ENCODE measurements at regions not wholly inside any gene's neighbourhood (a gene's known extent, or its start where the extent isn't known, plus 50 kb on each side); places are given as distances from the start of the nearest gene placed in this dataset.

- no peaks in the 10 kb centered on the region for H3K36me3 ChIP-seq (ENCODE audit: control insufficient read depth in 2 of 4, insufficient read depth in 4 of 4, low read length in 3 of 4)
- H3K23ac ChIP-seq (ENCODE audit: insufficient read length) = no peak overlapping the region
- no peak overlapping the region for H3K27ac ChIP-seq (ENCODE audit: low read depth, low read length)
- H3K9me3 ChIP-seq (ENCODE audit: insufficient read depth in 2 of 2, low read depth in 1 of 2, low read length in 1 of 2) = no peaks in the 10 kb centered on the region
- no peak overlapping the region for H3K14ac ChIP-seq (ENCODE audit: insufficient read length)
- no peaks in the 10 kb centered on the region for H3K27me3 ChIP-seq (replicated peaks in 1 of 4; ENCODE audit: control insufficient read depth in 3 of 4, extremely low read depth in 1 of 4, insufficient read depth in 3 of 4, low read length in 3 of 4)
- no peak overlapping the region for H3K4ac ChIP-seq (replicated peaks; ENCODE audit: insufficient read length, low read depth, low read length)
- no peak overlapping the region for H4K8ac ChIP-seq (ENCODE audit: extremely low read depth, insufficient read depth, low read length)
- no peak for DNase-seq (ENCODE audit: low read depth in 1 of 2, low spot score in 2 of 2)
- no peaks in the 10 kb centered on the region for H3K79me1 ChIP-seq (ENCODE audit: low read depth, low read length)
- no peak overlapping the region for H4K91ac ChIP-seq (replicated peaks; ENCODE audit: insufficient read length, low read length)
- no peak overlapping the region for H2BK5ac ChIP-seq (ENCODE audit: low read depth, low read length)
- peaks cover 2% of the 10 kb centered on the region; the same call in 1 of the 2 replicates for H3K23me2 ChIP-seq (ENCODE audit: low read depth, low read length)
- no peak overlapping the region for H3K9ac ChIP-seq (replicated peaks in 1 of 4; ENCODE audit: extremely low read depth in 1 of 4, low read depth in 3 of 4, low read length in 3 of 4)
- peak overlapping the region in 1 of 2 experiments; percentile 37; a peak in 1 of 4 replicates for H3K4me2 ChIP-seq (ENCODE audit: insufficient read depth in 1 of 2, low read depth in 2 of 2, low read length in 2 of 2)
- no peaks in the 10 kb centered on the region for H4K20me1 ChIP-seq (replicated peaks in 1 of 2; ENCODE audit: control insufficient read depth in 1 of 2, insufficient read depth in 2 of 2, low read length in 2 of 2)
- no peak overlapping the region for H3K18ac ChIP-seq (ENCODE audit: extremely low read depth, low read length)
- no peak overlapping the region for H2AK5ac ChIP-seq (ENCODE audit: low read depth, low read length)
- no peak overlapping the region for H3K56ac ChIP-seq (replicated peaks; ENCODE audit: insufficient read length, low read depth, low read length)
- FAIRE-seq = no peak
- no peak overlapping the region for H2BK20ac ChIP-seq (ENCODE audit: low read length)
- no peak overlapping the region for H3K4me3 ChIP-seq (ENCODE audit: extremely low read depth in 1 of 4, insufficient read depth in 2 of 4, low read depth in 3 of 4, low read length in 4 of 4)
- CTCF ChIA-PET (ENCODE audit: partially characterized antibody) = interaction anchor here (0.6 to 0.8 kb wide), 2 partner anchors 15 to 408 kb away, joined by 3 read pairs; no protein-coding TSS in a partner anchor
- H3K4me1 ChIP-seq (replicated peaks in 1 of 4; ENCODE audit: control insufficient read depth in 3 of 4, insufficient read depth in 4 of 4, low read length in 3 of 4) = peaks cover 0 to 5% (median 0%) of the 10 kb centered on the region in 4 experiments; a peak in 3 of 7 replicates
- 64% methylated on average over 1 of the region's 1 CpG; no CpG with 5 or more reads in 1 of the 2 experiments for WGBS, 2 experiments (ENCODE audit: extremely low coverage in 1 of 2, insufficient coverage in 1 of 2, insufficient read length in 1 of 2, insufficient replicate concordance in 2 of 2, low coverage in 1 of 2, low lambda C conversion rate in 2 of 2, missing lambda C conversion rate in 1 of 2)
- no peak overlapping the region for H2BK120ac ChIP-seq (replicated peaks; ENCODE audit: low read depth, low read length)
- no peak overlapping the region for H4K5ac ChIP-seq (ENCODE audit: insufficient read length, low read depth, low read length)
- POLR2A ChIA-PET (ENCODE audit: partially characterized antibody) = no interaction called here
- no peak overlapping the region for H2BK15ac ChIP-seq (ENCODE audit: low read length)
- H2AFZ ChIP-seq (ENCODE audit: low read length) = no peak overlapping the region
- no peak overlapping the region for H2BK12ac ChIP-seq (ENCODE audit: low read depth, low read length)
- no peaks in the 10 kb centered on the region for H3K79me2 ChIP-seq (ENCODE audit: control insufficient read depth in 1 of 2, insufficient read depth in 2 of 2, low read length in 2 of 2)
- TF ChIP-seq HDAC6 (IDR thresholded peaks at IDR 0.05; ENCODE audit: low read depth, low read length) = no peak
- TF ChIP-seq ATF3 (IDR thresholded peaks at IDR 0.05; ENCODE audit: insufficient read depth, low read depth, low read length) = no peak
- no peak for TF ChIP-seq KDM1A (IDR thresholded peaks at IDR 0.05; ENCODE audit: borderline replicate concordance, low read length)
- TF ChIP-seq YY1 (IDR thresholded peaks at IDR 0.05; ENCODE audit: low read depth, low read length) = no peak
- no peak for TF ChIP-seq ZNF274 (IDR thresholded peaks at IDR 0.05; ENCODE audit: borderline replicate concordance, extremely low read depth, low read length)
- no peak for TF ChIP-seq TBP (IDR thresholded peaks at IDR 0.05; ENCODE audit: low read depth, low read length)
Observed at GRCh38 chr14:51367600-51367931, 127.5 kb downstream of the TMX1 start.

Data from H1 (cell line).